T1000 (cell line): ENCODE measurements at regions not wholly inside any gene's neighbourhood (a gene's known extent, or its start where the extent isn't known, plus 50 kb on each side); places are given as distances from the start of the nearest gene placed in this dataset.

ENCODE experiments used
- DNase-seq: peaks from one replicate; lab custom pipeline; 2025; ENCODE audit warnings: mixed read lengths; lab: John Stamatoyannopoulos, UW

DNA sequence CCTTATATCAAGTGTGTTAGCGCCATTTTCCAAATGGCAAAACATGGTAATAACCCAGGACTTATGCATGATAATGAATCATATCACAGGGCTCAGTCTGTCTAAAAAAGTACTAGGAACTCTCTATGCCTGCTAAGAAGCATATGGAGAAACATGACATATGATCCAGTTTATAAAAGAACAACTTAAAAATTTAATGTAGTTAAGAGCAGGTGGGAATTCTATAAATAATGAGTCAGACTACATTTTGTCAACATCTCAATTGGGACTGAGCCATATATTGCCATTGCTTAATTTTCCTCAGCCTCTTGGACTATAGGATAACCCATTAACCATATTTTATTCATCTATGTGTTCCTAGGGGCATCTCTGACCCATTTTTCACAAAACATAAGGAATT is 360.4 kb upstream of the AGA start:
- DNase-seq = no peak

DNA sequence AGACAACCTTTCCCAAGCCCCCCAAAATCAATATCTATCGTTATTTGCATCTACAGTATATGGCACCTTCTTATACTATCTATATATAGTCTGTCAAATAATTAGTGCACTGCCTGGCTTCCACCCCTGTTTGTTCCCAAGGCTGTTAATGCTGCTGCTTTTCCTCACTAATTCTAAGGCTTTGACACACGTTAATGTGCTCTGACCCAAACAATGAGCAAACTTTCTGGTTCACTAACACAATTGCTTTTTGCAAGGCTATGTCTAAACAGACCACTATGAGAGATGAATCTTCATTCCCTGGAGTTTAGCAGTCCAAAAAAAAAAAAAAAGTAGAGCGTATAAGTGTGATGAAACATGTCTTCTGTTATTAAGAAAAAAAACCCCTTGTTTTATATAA is 360.9 kb upstream of the AGA start:
- DNase-seq = no peak

DNA sequence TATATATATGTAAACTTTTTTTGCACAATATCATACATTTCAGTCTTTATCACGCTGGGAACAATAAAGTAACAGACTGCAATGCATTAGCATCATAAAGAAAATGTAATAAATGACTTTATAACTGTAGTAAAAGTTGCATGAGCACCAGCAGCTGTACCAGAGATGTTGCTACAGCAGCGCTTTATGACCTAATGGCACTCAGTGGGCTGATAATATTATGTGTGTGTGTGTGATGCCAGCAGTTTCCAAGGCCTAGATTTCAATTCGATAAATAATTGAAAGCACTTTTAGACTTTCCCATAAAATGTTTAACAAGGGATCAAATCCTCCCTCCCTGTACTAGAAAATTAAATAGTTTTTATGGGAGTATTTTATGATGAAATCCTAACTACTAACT is 367.6 kb upstream of the AGA start:
- DNase-seq = no peak

DNA sequence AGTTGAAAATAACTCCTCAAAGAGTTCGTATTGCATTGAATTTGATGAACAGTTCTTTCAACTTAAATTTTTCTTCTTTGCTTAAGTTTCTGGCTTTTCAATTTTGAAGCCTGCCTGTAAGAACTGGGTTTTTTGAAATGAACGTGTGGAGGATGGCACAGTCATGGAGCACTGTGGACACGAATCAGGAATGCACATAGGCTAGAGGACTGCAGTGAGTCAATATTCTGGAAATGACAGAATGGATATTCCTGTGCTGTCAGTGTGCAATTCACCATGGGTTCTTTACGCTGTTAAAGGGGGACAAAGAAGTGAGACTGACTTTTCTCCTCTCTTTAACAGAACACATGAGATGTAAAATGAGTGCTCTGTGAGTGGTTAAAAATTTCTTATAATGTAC is 368.0 kb upstream of the AGA start:
- DNase-seq = no peak

DNA sequence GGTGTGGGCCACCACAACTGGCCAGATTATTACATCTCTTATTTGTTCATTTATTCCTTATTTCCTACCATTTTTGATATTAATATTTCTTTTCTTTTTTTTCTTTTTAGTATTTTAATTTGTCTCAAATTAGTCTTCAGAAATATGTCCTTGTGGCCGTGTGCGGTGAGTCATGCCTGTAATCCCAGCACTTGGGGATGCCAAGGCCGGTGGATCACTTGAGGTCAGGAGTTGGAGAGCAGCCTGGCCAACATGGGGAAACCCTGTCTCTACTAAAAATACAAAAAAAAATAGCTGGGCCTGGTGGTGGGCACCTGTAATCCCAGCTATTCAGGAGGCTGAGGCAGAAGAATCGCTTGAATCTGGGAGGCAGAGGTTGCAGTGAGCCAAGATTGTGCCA is 376.2 kb upstream of the AGA start:
- peak; percentile 12 for DNase-seq

DNA sequence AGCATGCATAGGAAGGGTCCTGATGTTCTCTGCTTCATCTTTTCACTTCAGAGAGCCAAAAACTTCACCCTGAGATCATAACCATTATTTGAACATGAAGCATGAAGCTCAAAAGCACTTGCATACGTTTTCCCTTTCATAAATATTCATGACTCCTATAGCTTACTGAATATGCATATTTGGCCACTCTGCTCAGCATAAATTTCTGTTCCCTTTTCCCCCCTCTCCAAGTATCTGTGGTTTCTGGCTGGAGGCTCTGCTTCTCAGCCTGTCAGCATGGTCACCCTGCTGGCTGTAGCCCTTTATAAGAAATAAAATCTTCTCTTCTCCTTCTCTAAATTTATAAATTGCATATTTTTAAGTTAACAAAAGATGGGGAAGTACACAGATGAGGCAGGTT is 384.7 kb upstream of the AGA start:
- no peak for DNase-seq

DNA sequence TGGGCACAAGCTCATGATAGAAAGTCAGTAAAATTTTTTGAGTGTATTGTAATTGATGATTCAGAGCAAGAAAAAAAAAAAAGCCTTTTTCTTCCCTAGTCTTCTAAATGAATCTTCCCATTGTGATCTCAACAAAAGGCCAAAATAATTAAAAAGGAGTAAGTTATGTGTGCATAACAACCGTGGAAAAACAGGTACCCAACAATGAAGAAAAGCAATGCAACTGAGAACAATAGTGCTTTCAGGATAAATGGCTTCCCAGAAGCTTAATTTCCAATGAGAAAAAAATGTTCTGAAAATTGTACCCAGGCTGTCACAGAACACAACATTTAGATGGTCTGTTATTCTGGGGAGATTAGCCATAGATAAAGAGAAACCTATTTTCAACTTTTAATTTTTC is 399.0 kb upstream of the AGA start:
- DNase-seq = no peak

DNA sequence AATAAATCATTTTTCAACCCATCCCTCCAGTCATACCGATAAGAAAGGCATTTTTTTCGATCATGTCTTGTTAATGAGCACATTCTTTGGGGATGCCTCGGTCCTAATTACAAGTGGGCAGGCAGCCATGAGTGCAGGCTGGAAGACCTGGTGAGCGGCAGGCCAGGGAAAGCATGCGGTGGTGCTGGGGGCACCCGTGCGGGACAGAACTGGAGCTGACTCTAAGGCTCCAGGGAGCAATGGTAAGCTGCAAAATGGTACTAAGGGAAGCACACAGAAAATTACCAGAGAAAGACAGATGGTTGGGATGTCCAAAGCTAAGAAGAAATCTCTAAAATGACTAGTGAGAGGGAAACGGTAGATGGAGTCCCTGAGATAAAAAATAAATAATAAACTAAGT is 411.0 kb upstream of the AGA start:
- DNase-seq = no peak

DNA sequence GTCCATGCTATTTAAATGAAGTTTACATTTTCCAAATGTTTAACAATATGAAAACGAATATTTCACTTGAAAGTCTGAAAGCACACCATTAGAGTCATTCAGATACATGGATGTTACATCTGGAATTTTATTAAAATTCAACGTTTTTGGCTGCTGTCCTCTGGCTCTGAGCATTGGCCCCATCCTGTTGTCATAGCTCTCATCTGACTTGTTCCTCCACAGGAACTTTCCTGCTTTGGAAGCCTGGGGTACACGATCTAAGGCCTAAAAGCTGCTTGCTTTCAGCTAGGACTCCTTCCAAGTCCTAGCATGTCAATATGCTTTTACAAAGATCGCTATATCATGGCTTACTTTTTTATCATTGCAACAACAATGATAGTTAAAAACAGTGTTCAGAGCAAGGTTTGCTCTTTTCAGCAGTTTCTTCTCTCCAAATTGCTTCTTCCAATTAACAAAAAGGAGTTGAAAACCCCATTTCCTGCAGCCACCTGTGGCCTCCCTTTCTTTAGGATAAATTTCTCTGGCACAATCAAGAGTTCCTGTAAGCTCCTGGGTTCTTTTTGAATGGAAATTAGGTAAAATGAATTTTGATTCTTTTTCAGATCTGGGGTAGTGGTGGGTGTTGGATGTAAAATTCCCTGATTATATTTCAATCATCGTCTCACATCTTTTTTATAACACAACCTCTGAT is 413.4 kb upstream of the AGA start:
- no peak for DNase-seq

DNA sequence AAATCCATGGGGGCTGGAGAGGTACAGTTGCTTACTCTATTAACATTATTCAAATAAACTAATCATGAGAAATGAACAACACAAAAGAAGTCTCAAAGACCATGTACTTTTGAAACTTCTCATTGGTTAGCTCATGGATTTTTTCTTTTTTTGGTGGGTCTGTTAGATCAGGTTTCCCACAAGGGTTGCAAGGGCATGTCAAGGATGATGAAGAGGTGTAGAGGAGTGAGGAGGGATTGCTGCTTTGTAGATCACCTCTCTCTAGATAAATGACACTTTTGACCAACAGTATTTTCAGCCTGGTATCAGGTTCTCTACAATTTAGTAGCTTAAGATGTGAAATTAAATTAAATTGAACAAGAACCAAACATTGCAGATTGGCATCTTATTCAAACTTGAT is 417.9 kb upstream of the AGA start:
- DNase-seq = no peak

DNA sequence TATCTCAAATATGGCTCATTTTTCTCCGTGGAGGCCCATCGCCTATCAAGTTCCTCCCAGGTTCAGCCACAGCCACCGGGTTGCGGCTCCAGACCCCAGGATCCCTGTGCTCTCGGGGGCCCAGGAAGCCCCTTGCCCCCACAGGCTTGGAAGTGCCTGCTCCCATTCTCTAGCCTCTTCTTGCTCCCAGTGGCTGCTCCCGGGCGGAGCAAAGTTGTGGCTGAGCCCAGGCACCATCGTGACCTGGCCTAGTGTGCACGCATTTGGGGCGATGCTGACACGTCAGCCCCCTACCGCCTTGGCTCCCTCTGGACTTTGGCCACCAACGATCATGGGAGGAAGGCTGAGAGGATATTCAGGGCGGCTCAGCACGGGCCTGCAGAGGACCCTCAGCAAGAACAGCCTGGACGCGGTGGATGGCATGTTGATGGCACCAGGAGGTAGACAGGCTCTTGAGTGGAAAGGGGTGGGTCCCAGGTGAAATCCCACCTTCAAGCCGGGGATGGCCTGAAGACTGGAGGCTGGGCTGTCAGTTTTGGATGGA is 419.4 kb upstream of the AGA start:
- no peak for DNase-seq

DNA sequence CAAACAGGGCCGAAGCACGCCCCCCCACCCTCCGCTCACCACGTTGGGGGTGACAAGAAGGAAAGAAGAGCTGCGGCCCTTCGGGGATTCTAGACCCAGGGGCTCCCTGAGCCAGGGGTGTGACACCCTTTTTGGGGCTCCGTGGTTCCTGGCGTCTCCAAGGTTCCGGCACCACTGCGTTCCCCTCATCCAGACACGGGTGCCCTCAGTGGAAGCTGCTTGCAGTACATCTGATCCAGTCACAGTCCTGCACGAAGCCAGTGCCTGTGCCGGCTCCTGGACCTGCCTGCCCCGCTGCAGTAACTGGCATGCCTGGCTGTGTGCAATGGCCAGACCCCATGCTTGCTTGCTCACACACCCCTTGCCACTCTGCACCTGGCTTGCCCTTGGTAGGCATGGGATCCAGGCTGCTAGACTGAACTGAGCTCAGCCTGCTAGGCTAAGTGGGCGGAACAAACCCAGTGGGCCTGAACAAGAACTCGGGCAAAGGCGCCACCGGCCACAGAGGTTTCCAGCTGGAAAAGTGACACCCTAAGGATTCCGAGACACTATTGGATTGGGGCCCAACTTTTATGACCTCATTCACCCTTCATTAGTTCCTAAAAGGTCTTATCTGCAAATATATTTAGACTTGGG is 420.4 kb upstream of the AGA start:
- DNase-seq = no peak

DNA sequence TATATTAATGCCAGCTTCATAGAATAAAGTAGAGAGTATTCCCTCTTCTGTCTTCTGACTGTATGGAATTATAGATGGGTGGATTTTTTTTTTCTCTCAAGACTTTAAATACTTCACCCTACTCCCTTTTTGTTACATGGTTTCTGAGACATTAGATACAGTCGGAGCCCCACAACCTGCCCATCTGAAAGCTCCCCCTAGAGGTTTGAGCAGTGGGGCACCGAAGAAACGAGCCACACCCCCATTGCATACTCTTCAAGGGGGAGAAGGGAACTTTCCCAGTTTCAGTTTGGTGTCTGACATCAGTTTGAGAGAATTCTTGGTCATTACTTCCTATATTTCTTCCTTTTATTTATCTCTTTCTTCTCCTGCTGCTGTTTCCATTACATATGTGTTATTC is 437.6 kb upstream of the AGA start:
- DNase-seq = no peak

DNA sequence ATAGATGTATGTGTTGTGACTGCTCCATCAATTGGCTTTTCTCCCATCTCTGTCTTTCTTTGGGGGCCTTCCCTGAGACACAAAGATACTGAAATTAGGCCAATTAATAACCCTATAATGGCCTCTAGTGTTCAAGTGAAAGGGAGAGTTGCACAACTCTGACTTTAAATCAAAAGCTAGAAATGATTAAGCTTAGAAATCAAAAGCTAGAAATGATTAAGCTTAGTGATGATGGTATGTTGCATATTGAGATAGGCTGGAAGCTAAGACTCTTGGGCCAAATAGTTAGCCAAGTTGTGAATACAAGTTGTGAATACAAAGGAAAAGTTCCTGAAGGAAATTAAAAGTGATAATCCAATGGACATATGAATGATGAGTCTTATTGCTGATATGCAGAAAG is 452.9 kb upstream of the AGA start:
- no peak for DNase-seq

DNA sequence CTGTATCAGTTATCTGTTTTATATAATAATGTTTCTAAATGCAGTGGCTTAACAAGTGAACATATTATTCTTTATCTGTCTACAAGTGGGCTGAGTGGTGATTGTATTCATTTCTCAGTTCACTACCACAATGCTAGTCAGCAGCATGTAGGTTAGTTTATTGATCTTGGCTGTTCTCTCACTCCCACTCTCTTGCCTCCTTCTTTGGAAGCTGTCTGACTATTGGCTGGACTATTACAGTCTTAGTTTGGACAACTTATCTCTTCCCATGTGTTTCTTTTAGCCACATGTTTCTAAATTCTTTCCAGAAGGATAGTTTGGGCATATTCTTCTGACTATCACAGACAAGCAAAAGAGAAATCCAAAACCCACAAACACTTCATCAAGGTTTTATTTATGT is 459.5 kb upstream of the AGA start:
- DNase-seq = no peak

DNA sequence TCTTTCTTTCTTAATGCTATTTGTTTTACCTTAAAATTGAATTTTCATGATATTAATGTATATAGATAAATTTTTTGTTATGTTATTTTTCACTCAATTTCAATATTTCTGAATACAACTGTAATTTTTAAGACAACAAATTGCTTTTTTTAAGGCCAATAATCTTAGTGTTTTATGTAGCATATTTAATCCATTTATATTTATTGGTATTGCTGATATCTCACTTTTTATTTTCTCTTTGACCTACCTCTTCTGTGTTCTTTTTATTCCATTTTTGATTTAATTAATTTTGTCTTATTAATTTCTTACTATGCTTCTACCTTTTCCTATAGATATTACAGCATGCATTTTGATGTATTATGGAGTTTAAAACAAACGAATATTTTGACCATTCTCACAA is 460.1 kb upstream of the AGA start:
- no peak for DNase-seq

DNA sequence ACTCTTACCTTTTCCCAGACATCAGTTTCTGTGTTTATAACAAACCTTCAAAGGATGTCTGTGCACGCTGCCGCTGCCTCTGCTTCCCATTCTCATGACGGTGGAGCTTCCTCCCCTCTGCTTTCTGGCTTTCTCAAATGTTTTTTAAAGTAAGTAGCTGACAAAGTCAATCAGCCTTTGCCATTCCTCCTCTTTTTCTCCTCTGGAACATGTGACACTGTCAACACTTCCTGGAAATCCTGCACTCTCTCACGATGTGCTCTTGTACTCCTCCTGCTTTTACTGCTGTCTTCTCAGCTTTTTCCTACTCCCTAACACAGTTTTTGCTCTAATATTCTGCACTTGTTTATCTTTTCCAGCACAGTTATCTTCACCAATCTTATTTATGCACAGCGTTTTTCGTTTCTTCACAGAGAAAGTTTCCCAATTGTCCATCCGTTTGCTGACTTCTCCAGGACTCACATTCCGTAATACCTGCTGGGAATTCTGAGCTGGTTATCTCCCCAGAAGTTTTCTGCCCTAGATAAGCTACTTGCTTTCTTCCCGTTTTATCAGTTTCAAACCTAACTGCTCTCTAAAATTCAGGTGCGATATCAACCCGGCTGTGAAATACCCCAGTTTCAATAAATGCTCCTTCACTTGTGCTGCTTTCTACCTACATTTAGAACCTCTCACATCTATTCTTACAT is 465.6 kb upstream of the AGA start:
- DNase-seq = no peak

DNA sequence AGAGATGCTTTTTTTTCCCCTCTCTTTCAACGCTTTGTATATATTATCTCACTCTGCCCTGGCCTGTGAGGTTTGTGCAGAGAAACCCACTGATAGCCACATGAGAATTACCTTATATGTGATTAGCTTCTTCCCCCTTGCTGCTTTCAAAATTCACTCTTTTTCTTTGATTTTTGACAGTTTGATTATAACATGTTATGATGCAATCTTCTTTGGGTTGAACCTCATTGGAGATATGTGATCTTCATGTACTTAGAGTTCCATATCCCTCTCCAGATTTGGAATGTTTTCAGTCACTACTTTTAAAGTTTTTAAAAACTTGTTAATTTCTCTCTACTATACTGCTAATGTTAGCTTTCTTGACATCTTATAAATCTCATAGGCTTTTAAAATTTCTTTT is 479.5 kb upstream of the AGA start:
- no peak for DNase-seq

DNA sequence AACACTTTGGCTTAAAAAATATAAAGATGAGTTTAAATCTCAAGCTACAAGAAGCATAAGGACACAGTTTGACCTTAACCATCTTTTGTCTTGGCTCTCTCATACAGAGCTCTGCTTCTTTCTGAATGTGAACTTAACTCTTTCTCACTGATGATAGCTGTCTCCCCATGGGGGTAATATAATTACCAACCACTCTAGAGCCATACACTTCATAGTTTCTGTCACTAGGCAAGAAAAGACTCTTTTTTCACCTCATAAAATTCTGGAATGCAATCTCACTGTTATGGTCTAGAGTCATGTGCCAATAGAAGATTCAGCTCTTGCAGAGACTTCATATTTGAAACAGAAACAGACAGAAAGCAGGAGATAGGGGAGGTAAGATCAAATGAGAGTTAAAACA is 481.7 kb upstream of the AGA start:
- no peak for DNase-seq

DNA sequence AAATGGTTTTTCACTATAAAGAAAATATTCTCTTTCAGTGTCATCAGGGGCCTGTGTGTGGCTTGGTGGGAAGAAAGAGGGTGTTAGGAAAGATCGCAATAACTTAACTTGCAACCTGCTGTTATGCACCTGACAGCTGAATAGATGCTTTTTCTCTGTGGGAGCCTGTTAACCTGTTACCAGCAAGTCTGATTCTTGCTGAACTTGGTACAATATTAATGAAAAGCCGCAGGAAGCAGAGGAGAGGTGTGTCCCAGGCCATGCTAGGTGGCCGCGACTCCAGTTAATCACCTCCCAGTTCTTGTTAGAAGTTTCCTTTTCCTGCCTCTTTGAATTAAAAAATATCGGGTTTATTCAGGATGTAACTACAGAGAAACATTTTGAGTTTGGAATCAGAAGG is 494.8 kb upstream of the AGA start:
- DNase-seq = no peak

DNA sequence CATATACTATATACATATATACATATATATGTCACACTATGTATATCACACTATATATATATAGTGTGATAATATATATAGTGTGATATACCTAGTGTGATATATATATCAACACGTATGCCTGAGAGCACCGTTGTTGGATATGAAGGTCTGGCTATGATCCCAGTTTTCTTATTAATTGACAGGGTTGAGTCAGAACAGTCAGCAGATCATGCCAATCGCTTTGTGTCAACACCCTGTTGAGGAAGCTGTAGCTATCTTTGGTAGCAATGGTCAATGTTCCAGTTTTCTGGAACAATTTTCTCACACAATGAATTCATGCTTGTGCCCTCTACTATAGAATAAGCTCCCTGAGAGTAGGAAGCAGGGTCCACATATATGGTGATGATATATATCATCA is 496.0 kb upstream of the AGA start:
- no peak for DNase-seq

DNA sequence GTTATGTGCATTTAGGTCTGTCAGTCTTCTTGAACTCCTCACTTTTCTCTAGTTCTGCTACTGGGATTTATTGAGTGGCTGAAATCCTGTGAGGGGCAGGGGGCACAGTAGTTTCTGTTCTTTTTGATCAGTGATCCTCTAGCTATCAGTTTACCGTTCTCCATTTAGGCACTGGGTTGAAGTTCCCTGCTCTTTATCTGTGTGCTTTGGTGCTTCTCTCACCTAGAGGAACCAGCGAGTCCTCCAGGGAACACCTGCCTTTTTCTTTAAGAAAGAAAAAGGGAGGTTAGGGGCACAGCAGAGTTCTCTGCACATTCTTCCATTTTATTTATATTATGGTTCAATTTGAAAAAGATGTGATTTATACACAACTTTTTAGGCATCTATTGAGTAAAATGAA is 503.0 kb upstream of the AGA start:
- DNase-seq = no peak

DNA sequence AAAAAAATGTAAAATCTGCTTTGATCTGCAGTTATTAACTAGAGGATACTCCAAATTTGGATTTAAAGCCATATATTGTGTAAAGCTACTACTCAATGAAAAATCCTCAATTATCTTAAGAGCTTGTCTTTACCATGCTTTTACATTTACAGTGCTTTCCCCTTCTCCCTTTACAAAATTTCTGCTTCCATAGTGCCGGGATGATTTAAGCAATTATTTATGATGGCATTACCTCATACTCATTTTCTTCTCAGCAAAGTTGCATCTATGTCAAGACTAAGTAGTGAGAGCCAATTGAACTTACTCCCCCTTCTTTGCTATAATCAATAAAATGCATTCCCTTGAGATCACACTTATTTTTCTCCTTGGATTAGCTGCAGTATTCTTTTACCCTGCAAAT is 505.4 kb upstream of the AGA start:
- no peak for DNase-seq
